HCEC 1CT (cell line): ENCODE measurements at regions not wholly inside any gene's neighbourhood (a gene's known extent, or its start where the extent isn't known, plus 50 kb on each side); places are given as distances from the start of the nearest gene placed in this dataset.
"Not testable (repeated sequence)": the region's sequence is repeated elsewhere in the genome, so short reads cannot be mapped to it uniquely, and the experiment has no call there.

Experiments used
- DNase-seq: peaks from one replicate; pipeline ENCODE4 v3.0.0-alpha.2; 2017

DNA sequence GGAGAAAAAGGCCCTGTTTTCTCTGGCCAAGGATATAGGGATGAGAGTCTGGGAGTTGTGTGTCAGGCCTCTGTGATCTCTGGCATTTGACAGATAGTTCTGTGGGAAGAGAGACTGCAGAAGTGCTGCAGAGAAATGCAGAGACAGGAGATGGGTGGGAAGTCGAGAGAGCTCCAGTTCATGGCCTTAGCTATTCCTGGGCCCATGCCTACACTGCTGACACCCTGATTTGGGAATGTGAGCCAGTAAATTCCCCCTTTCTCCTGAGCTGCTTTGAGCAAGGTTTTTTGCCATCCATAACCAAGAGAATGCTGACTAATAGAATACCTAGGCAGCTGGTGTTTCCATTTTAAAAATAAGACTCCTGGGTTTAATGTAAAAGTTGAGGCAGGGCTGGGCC, 59.3 kb downstream of the EBLN2 start:
- no peak for DNase-seq

DNA sequence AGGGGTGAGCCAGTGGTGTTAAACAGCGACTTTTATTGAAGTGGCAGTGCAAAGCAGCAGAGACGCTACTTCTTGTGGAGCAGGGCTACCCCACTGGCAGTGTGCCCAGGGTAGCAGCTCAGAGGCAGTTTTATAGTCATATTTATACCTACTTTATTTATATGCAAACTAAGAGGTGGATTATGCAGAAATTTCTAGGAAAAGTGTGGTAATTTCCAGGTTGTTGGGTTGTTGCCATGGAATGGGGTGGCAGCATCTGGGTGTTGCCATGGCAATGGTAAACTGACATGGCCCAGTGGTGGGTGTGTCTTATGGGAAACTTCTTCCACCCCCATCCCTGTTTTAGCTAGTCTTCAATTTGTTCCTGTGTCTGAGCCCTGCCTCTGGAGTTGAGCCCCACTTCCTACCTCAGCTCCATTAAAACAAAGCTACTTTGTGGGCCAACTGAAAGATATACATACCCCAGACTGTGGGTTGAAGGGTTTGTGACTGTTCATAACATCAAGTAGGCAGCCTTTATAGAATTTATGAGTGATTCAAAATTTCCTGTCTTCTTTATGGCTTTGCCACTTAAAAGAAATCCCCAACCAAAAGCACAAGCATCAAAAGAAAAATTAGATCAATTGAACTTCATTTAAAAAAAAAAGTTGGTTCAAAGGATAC, 60.3 kb downstream of the EBLN2 start:
- DNase-seq = no peak

DNA sequence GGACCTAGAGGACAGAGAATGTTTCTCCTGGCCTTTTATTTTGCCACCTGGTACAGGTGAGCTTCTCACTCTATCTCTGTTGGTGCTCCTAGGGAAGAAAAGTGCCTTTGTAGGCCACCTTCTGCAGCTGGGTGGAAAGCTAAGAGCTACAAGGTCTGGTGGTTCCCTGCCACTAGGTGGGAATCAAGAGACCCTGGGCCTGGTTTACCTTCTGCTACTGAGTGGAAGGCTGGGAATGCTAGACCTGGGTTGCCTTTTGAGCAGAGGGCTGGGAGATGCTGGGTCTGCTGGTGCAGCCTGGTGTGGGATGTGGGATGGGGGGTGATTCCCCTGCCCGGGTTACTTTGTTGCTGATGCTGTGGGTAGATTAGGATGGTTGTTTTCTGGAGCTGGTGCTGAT, 72.6 kb downstream of the EBLN2 start:
- no peak for DNase-seq

DNA sequence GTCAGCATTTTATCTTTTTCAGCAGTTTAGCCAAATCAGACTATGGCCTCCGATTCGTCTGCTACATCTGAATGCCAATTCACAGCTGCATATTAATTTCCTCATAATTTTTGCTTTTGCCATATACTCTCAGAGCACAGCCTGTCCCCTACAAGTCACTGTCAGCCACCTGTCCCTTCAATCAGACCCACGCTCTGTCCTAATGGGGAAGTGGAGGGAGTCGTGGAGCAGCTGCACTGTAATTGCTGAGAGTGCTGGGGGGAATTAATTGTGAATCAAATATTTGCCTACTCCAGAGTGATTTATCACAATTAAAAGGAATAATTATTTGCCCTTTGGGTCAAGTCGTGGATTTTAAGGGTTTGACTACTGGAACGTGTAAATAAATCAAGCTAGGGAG, 75.5 kb downstream of the EBLN2 start:
- no peak for DNase-seq

DNA sequence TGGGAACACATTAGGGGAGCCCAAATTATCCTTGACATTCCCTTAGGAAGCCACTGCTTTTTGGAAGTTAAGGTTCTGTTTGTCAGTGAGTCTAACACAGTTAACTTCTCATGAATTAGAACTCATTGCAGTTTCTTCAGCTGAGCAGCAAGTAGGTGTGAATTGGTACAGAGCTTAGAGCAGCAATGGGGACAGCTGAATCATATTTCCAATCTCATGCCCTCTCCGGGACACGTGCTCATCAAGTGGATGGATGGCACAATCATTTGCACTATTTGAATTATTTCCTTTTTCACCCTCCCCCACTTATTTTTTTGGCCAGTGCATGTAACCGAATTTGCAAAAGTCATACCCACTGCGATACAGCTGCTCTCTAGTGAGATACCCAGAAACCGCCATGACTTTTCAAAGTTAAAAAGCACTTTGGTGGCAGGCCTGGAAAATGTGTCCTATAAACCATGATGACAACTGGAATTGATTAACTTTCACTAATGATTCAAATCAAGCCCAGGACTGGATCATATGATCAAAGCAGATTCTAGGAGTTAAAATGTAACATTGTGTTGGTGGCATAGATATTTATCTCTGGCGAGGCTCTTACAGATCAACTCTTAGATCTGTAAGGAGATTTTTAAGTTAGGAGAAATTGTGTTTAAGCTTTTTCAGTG, 76.4 kb downstream of the EBLN2 start:
- no peak for DNase-seq

DNA sequence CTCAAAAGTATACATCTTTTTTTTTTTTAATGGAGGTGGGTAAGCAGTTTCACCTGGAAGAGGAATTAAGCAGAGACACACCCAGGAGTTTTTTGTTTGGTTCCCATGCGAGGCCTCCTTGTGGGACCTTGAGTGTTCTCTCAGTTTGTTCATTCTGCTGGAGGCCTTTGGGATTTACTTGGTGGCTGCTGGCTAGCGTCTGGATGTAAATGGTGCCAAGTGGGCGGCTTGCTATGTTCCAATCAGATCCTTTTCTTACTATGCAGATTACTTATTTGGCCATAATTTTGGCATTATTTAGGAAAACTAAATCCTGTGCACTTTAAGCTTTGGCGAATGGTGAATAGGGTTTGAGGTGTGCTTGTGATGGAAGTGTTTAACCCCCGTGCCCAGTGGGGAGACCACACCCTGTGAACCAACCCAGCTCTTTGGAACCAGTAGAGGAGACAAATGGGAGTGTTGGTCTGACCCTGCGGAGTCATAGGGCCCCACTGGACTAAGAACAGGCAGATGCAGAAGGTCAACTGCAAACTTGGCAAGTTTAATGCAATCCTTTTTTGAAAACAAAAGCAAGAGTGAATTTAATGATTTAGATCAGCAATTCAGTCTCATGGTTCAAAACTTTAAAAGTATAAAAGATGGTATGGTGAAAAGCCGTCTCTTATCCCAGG, 79.4 kb downstream of the EBLN2 start:
- no peak for DNase-seq

DNA sequence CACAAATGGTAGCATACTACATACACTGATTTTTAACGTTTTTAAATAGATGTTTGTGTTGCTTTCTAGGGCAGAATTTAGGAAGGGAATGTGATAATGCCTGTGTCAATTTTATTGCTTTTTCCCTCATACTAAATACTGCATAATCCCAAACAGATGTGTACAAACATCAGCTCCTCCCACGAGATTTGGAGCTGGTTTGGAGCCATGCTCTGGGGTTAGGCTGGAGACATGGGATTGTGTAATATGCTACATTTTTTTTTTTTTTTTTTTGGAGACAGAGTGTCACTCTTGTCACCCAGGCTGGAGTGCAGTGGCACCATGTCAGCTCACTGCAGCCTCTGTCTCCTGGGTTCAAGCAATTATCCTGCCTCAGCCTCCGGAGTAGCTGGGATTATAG, 80.1 kb downstream of the EBLN2 start:
- no peak for DNase-seq

DNA sequence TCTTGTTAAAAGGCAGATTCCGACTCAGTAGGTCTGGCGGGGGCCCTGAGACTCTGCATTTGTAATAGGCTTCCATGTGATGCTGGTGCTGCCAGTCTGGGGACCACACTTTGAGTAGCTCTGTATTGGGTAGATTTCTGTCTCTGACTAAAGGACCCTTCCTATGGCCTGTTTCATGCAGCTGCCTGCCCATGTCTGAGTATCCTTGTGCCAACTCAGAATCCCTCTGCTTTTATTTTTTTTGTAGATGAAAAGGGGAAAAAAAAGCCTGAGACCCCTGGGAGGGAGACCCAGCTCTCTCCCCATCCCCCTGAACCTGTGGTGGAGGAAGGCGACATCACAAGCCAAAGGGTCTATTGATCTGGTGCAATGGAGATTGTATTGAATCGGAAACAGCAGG, 81.9 kb downstream of the EBLN2 start:
- DNase-seq = no peak

DNA sequence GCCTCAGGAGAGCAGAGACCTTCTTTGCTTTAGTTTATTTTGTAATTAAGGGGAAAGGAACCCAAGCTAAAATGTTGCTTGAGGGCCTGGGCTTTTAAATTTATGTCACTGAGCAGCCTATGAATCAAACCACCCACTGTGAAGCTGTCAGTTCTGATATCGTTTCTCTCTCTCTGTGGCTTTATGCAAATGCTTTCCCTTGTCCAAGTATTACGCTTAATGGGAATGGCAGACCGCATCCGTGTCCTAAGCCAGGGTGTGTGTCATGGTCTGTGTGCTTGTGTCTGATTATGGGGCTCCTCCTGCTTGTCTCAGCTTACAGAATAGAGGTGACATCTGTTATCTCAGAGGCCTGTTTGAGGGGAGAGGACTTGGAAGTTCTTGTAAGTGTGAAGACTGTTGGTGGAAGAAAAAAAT, 82.4 kb downstream of the EBLN2 start:
- DNase-seq = no peak

DNA sequence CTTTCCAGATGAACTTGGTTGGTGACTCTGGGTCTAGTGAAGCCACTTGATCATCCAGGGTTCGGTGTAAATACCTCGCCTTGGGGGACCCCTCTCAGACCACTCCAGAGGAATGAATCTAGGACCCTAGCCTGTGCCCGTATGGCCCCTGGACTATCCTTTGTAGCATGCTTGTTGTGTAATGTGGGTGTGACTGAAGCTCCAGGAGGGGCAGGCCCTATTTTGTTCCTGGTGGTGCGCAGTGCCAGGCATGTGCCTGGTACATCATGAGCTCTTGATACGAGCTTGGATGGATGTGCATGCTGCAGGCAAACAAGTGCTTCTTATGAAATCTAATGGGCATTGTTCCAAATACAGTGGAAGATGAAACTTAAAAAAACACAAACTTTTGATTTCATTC, 82.8 kb downstream of the EBLN2 start:
- no peak for DNase-seq

DNA sequence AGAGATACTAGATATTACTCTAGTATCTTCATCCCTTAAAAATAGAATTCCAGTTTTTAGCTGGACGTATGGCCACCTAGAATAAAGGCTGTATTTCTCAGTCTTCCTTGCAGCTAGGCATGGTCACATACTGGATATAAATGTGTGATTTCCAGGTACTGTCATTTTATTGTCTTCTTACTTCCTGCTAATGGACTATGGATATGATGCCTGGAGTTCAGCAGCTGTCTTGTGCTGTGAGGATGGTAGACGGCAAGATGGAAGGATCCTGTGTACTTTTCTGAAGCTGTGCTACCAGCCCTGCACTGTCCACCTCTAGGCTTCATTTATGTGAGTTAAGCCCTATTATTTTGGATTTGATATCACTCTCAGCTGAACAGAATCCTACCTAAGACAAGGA, 83.4 kb downstream of the EBLN2 start:
- no peak for DNase-seq

DNA sequence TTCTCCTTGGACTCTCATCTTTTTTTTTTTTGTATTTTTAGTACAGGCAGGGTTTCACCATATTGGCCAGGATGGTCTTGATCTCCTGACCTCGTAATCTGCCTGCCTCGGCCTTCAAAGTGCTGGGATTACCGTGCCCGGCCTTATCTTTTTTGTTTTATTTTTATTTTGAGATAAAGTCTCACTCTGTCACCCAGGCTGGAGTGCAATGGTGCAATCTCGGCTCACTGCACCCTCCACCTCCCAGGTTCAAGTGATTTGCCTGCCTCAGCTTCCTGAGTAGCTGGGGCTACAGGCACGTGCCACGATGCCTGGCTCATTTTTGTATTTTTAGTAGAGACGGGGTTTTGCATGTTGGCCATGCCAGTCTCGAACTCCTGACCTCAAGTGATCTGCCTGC, 86.0 kb downstream of the EBLN2 start:
- DNase-seq = not testable (repeated sequence)

DNA sequence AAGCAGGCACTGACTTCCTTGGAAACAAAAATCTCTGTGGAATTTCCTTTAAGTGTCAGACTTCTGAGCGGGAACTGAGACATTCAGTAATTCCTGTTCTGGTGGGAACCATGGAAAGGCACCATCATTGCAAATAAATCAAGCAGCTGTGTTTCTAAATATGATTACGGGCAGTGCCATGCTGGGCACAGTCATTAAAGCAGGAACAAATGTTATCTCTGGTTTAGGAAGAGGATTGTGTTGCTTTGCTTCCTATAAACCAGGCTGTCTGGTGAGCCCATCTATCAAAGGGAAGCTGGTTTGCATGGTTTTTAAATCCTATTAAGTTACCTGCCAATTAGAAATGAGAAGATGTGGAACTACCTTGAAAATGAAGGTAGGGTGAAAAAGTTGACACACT, 86.7 kb downstream of the EBLN2 start:
- no peak for DNase-seq

DNA sequence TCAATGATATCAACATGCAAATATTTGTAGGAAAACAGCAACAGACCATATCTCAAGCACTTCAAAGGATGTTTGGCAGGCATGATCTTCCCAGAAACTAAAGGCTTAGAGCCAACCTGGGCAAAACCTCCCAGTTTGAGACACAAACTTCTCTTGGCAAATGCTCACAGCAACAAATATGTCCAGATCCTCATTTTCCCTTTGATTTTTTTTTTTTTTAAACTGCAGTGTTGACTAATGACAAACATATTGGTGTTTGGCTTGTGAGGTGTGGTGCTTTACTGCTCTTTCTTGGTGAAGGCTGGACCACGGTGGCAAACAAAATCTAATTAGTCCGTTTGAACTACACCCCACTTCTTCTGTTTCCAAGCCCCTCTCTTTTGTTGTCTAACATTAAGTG, 87.2 kb downstream of the EBLN2 start:
- DNase-seq = no peak

DNA sequence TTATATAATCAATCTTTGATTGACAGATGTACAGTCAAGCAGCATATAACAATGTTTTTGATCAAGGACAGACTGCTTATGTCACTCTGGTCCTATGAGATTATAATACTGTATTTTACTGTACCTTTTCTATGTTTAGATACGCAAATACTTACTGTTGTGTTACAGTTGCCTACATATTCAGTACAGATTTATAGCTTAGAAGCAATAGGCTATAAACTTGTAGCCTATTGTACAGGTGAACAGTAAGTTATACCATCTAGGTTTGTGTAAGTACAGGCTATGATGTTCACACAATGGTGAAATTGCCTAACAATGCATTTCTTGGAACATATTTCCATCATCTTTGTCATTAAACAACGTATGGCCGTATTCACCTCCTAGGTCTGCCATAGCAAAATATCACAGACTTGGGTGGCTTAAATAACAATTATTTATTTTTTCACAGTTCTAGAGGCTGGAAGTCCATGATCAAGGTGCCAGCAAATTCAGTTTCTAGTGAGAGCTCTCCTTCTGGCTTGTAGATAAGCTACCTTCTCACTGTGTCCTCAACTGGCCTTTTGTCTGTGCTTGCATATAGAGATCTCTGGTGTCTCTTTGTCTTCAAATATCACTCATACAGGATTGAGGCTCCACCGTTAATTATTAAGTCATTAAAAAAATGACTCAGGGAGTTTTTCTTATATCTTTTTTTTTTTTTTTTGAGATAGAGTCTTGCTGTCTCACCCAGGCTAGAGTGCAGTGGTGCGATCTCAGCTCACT, 89.1 kb downstream of the EBLN2 start:
- DNase-seq = no peak

DNA sequence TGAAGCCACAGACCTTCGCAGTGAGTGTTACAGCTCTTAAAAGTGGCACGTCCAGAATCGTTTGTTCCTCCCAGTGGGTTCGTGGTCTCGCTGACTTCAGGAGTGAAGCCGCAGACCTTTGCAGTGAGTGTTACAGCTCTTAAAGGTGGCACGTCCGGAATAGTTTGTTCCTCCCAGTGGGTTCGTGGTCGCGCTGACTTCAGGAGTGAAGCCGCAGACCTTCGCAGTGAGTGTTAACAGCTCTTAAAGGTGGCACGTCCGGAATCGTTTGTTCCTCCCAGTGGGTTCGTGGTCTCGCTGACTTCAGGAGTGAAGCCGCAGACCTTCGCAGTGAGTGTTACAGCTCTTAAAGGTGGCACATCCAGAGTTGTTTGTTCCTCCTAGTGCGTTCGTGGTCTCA, 91.1 kb downstream of the EBLN2 start:
- not testable (repeated sequence) for DNase-seq

DNA sequence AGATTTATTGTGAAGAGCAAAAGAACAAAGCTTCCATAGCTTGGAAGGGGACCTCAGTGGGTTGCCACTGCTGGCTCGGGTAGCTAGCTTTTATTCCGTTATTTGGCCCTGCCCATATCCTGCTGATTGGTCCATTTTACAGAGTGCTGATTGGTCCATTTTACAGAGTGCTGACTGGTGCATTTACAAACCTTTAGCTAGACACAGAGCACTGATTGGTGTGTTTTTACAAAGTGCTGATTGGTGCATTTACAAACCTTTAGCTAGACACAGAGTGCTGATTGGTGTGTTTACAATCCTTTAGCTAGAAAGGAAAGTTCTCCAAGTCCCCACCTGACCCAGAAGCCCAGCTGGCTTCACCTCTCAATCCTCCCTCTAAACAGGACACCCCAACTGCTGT, 91.6 kb downstream of the EBLN2 start:
- not testable (repeated sequence) for DNase-seq

DNA sequence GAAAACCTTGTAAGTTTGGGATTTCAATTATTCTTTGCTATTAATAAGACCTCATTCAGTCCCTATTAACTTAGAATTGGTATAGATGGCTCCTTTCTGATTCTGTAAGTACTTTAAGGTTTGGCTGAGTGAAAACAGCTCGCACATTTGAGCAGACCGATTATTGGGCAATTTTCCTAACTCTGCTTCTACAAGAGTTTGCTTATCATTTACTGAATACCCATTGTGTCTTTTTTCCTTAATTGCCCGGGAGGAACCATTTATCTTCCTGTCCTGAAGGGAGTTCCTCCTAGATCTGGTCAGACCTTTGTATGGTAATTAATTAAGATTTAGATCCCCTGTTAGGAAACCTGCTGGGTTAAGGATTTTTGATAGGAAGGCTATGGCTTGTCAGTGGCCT, 92.8 kb downstream of the EBLN2 start:
- DNase-seq = not testable (repeated sequence)

DNA sequence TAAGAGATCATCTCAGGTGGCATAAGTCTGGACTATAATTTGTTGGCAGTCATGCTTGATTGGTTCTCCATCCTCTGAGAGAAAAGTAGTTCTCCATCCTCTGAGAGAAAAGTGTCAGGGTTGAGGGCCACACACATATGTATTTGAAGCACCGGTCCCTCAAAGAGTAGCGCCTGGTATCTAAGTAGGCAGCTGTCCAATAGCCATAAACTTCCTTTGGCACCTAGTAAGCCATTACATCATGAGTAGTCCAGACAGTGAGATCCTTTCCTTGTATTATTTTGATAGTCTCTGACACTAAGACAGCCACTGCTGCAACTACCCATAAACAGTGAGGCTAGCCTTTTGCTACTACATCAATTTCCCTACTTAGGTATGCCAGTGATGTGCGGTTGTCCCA, 94.0 kb downstream of the EBLN2 start:
- DNase-seq = not testable (repeated sequence)

DNA sequence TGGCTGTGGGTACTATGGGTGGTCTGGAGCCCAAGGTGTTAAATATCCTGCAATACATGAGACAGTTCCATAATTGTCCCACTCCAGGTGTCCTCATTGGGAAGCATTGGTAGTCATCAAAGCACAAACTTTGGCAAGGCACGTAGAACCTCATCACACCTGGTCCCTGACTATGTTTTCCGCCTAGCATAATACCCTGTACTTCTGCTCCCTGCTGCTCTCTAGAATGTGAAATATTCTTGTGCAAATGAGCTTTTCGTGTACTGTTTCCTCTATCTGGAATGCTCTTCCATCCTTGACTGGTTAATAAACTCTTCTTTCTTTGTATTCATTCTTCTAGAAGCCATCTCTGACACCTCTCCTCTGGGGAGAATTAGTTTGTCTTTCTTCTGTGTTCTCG, 103.2 kb downstream of the EBLN2 start:
- DNase-seq = no peak

DNA sequence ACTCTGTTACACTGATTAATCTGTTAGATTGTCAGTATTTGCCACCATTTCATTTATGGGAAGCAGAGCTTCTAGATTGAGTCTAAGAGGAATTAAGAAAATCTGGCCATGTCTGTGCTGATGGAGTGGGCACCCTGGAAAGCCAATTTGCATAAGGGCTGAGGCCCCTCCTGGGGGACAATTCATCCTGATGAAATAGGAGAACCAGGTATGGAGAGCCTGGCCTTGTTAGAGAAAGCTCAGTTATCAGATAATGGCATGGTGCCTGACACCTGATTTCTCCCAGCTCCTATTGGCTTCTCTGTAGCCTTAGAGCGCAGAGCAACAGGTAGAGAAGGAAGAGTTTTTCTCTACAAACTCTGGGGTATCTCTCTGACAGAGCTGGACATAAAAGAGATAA, 114.2 kb downstream of the EBLN2 start:
- no peak for DNase-seq

DNA sequence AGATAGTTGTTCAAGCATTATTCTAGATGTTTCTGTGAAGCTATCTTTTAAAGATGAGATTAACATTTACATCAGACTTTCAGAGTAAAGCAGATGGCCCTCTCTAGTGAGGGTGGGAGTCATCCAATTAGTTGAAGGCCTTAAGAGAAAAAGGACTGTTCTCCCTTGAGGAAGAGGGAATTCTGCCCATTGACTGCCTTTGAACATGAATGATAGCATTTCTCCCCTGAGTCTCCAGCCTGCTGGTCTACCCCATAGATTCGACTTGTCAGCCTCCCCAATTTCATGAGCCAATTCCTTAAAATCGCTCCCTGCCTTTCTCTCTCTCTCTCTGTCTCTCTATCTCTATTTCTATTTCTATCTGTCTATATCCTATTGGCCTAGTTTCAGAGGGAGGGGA, 115.5 kb downstream of the EBLN2 start:
- DNase-seq = no peak

DNA sequence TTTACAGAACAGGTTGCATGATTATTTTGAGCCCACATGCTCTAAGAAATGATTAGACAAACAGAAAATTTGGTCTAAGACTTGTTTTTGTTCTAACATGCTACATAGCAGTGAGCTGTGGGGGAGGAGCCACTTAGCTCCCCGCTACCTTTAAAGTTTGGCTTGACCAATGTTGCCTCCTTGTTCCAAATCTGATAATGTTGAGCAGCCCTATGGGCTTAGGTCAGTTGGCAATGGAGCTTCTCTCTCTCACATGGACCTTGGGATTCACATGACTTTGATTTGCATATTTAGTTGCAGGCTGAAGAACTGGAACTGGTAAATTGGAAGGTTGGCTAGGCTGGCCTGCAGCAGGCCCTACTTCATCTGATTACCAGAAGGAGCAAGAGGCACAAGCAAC, 116.4 kb downstream of the EBLN2 start:
- no peak for DNase-seq

DNA sequence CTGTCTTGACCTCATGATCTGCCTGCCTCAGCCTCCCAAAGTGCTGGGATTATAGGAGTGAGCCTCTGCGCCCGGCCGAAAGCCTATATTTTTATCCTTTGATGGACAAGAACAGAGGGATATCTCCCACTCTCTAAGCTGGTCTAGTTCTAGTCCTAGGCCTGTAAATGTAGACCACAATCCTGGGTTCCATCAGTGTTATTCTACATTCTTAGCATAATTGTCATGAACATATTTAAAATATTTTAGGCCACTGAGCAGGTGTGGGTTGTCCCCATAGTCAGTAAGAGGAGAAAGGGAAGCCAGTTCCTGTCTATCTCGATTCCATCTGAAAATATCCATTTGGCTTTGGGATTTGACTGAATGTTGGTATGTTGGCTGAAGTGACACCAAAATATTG, 118.1 kb downstream of the EBLN2 start:
- DNase-seq = no peak
